ENCODE measurements at regions not wholly inside any gene's neighbourhood (a gene's known extent, or its start where the extent isn't known, plus 50 kb on each side); places are given as distances from the start of the nearest gene placed in this dataset.

DNA sequence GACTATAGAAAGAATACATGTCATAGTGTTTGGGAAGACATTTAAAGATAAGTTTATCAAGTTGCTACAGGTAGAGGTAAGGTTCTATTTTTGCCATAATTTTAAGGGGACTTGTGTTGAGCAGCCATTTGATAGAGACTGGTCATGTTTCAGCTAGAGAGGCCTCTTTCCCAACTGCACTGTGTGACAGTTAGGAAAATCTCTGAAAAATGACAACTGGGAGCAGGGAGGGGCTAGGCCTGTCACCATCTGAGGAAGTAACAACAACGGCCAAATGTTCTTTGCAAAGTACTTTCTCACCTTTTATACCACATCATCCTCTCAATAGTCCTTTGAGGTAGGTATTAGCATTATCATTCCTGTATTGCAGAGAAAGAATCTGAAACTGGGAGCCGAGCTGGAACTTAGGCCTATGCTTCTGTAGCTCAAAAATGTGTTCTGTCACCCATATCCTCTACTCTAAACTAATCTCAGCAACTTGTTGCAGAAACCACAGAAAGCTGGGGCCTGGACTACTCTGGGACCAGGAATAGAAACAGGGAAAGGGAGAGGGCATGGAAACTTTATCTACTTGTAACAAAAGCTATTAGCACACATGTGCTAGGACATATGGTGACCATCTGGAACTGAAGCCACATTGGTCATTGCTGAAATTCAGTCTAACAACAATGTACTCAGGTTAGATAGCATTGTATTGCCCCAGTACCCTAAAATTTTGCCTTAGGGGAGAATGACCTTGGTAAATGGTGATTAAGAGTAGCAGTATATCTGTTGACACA, 198.9 kb downstream of the MID1IP1 start:
- TF ChIP-seq CTCF (IDR thresholded peaks at IDR 0.05) (no peak), POLR2AphosphoS5 (IDR thresholded peaks at IDR 0.05; ENCODE audit: low read depth, low read length) (no peak)
